H1 (cell line): ENCODE measurements at regions not wholly inside any gene's neighbourhood (a gene's known extent, or its start where the extent isn't known, plus 50 kb on each side); places are given as distances from the start of the nearest gene placed in this dataset.

Source experiments
- CTCF ChIA-PET: fragments of 300-600 bp; sonication (Branson Sonifier 250); formaldehyde crosslinking; loops from one replicate; lab custom pipeline; 2021; ENCODE audit not compliant: partially characterized antibody; lab: Charles Lee
- POLR2A ChIA-PET: fragments of 300-600 bp; sonication (Branson Sonifier 250); formaldehyde crosslinking; loops from one replicate; lab custom pipeline; 2021; ENCODE audit warnings: inconsistent platforms; ENCODE audit not compliant: partially characterized antibody; lab: Charles Lee
- DNase-seq, 2 experiments: peaks; one replicate each; pipeline versions ENCODE4 v3.0.0 to v3.0.0-alpha.2; 2010 to 2022; ENCODE audit warnings: low spot score in 2 of 2, low read depth in 1 of 2, mixed read lengths in 1 of 2
- FAIRE-seq: peaks from 2 replicates; lab custom pipeline; 2011; peaks lifted over from hg19 to GRCh38; lab: Jason Lieb, UNC
- H2AFZ ChIP-seq: 2 replicates; pipeline ENCODE4 v1.8.1; 2012; ENCODE audit warnings: low read length, inconsistent platforms
- H2AK5ac ChIP-seq: 2 replicates; pipeline ENCODE4 v1.6.1; 2013; ENCODE audit warnings: low read depth, low read length
- H2BK120ac ChIP-seq: replicated peaks from 2 replicates; pipeline ENCODE3; 2013; ENCODE audit warnings: low read depth, low read length, inconsistent platforms
- H2BK12ac ChIP-seq: 2 replicates; pipeline ENCODE4 v1.6.1; 2013; ENCODE audit warnings: low read depth, low read length
- H2BK15ac ChIP-seq: 2 replicates; pipeline ENCODE4 v1.6.1; 2013; ENCODE audit warnings: low read length
- H2BK20ac ChIP-seq: 2 replicates; pipeline ENCODE4 v1.6.1; 2013; ENCODE audit warnings: low read length
- H2BK5ac ChIP-seq: 2 replicates; pipeline ENCODE4 v1.6.1; 2013; ENCODE audit warnings: low read depth, low read length
- H3K14ac ChIP-seq: 2 replicates; pipeline ENCODE4 v1.6.1; 2013; ENCODE audit warnings: inconsistent platforms; ENCODE audit not compliant: insufficient read length
- H3K18ac ChIP-seq: 2 replicates; pipeline ENCODE4 v1.6.1; 2013; ENCODE audit warnings: low read length; ENCODE audit errors: extremely low read depth
- H3K23ac ChIP-seq: 2 replicates; pipeline ENCODE4 v1.6.1; 2013; ENCODE audit warnings: inconsistent platforms; ENCODE audit not compliant: insufficient read length
- H3K23me2 ChIP-seq: 2 replicates; pipeline ENCODE4 v1.6.1; 2013; ENCODE audit warnings: low read depth, low read length
- H3K27ac ChIP-seq: 2 replicates; pipeline ENCODE4 v1.6.1; 2011; ENCODE audit warnings: low read depth, low read length, inconsistent platforms
- H3K27me3 ChIP-seq, 4 experiments: replicated peaks in 1 of 4; 1 replicate in 1 of 4; 2 replicates in 3 of 4; pipeline versions ENCODE4 v1.6.1 to v1.8.1; 2011 to 2013; ENCODE audit warnings: low read length in 3 of 4, mild to moderate bottlenecking in 3 of 4, inconsistent platforms in 2 of 4, mixed read lengths in 2 of 4, moderate library complexity in 1 of 4; ENCODE audit not compliant: control insufficient read depth in 3 of 4, insufficient read depth in 3 of 4; ENCODE audit errors: extremely low read depth in 1 of 4
- H3K36me3 ChIP-seq, 4 experiments: 2 replicates each; pipeline versions ENCODE4 v1.6.1 to v1.8.1; 2011 to 2013; ENCODE audit warnings: mild to moderate bottlenecking in 4 of 4, low read length in 3 of 4, moderate library complexity in 2 of 4, control low read depth in 1 of 4, inconsistent platforms in 1 of 4; ENCODE audit not compliant: insufficient read depth in 4 of 4, control insufficient read depth in 2 of 4
- H3K4ac ChIP-seq: replicated peaks from 2 replicates; pipeline ENCODE3; 2013; ENCODE audit warnings: low read length, low read depth, mixed read lengths, inconsistent platforms; ENCODE audit not compliant: insufficient read length
- H3K4me1 ChIP-seq, 4 experiments: replicated peaks in 1 of 4; 1 replicate in 1 of 4; 2 replicates in 3 of 4; pipeline versions ENCODE4 v1.6.1 to v1.8.1; 2011 to 2013; ENCODE audit warnings: low read length in 3 of 4, inconsistent platforms in 2 of 4, mixed read lengths in 1 of 4; ENCODE audit not compliant: insufficient read depth in 4 of 4, control insufficient read depth in 3 of 4
- H3K4me2 ChIP-seq, 2 experiments: 2 replicates each; pipeline versions ENCODE4 v1.6.1 to v1.8.1; 2011 to 2013; ENCODE audit warnings: low read depth in 2 of 2, low read length in 2 of 2, control low read depth in 1 of 2, inconsistent platforms in 1 of 2, mild to moderate bottlenecking in 1 of 2; ENCODE audit not compliant: insufficient read depth in 1 of 2
- H3K4me3 ChIP-seq, 4 experiments: fragments of 200-600, 300-600 bp in 1 of 4; sonication (generic), shearing (Covaris generic), sonication (Bioruptor Twin) in 1 of 4; 2 replicates each; pipeline versions ENCODE4 v1.5.1 to v1.8.1; 2011 to 2016; ENCODE audit warnings: low read length in 4 of 4, low read depth in 3 of 4, control low read depth in 2 of 4, inconsistent platforms in 2 of 4, mild to moderate bottlenecking in 2 of 4, mixed read lengths in 1 of 4, moderate library complexity in 1 of 4; ENCODE audit not compliant: insufficient read depth in 2 of 4; ENCODE audit errors: extremely low read depth in 1 of 4
- H3K56ac ChIP-seq: replicated peaks from 2 replicates; pipeline ENCODE3; 2013; ENCODE audit warnings: low read depth, mild to moderate bottlenecking, mixed read lengths, low read length, inconsistent platforms; ENCODE audit not compliant: insufficient read length
- H3K79me1 ChIP-seq: 2 replicates; pipeline ENCODE4 v1.6.1; 2013; ENCODE audit warnings: low read depth, low read length, control low read depth
- H3K79me2 ChIP-seq, 2 experiments: 2 replicates each; pipeline versions ENCODE4 v1.6.1 to v1.8.1; 2012 to 2013; ENCODE audit warnings: low read length in 2 of 2, mild to moderate bottlenecking in 2 of 2, inconsistent platforms in 1 of 2; ENCODE audit not compliant: insufficient read depth in 2 of 2, control insufficient read depth in 1 of 2
- H3K9ac ChIP-seq, 4 experiments: replicated peaks in 1 of 4; 1 replicate in 1 of 4; 2 replicates in 3 of 4; pipeline versions ENCODE4 v1.6.1 to v1.8.1; 2011 to 2013; ENCODE audit warnings: low read depth in 3 of 4, low read length in 3 of 4, control low read depth in 2 of 4, mild to moderate bottlenecking in 2 of 4, moderate library complexity in 2 of 4, inconsistent platforms in 1 of 4; ENCODE audit errors: extremely low read depth in 1 of 4
- H3K9me3 ChIP-seq, 2 experiments: 2 replicates each; pipeline versions ENCODE4 v1.6.1 to v1.8.1; 2012 to 2013; ENCODE audit warnings: mild to moderate bottlenecking in 2 of 2, moderate library complexity in 2 of 2, control low read depth in 1 of 2, inconsistent platforms in 1 of 2, low read depth in 1 of 2, low read length in 1 of 2, mixed read lengths in 1 of 2; ENCODE audit not compliant: insufficient read depth in 2 of 2
- H4K20me1 ChIP-seq, 2 experiments: replicated peaks in 1 of 2; 2 replicates each; pipeline versions ENCODE3 to v1.8.1; 2011 to 2013; ENCODE audit warnings: inconsistent platforms in 2 of 2, low read length in 2 of 2, mild to moderate bottlenecking in 1 of 2; ENCODE audit not compliant: insufficient read depth in 2 of 2, control insufficient read depth in 1 of 2
- H4K5ac ChIP-seq: 2 replicates; pipeline ENCODE4 v1.6.1; 2013; ENCODE audit warnings: low read length, low read depth, mixed read lengths, inconsistent platforms; ENCODE audit not compliant: insufficient read length
- H4K8ac ChIP-seq: 2 replicates; pipeline ENCODE4 v1.8.0; 2013; ENCODE audit warnings: mild to moderate bottlenecking, moderate library complexity, low read length, inconsistent platforms; ENCODE audit not compliant: insufficient read depth; ENCODE audit errors: extremely low read depth
- H4K91ac ChIP-seq: replicated peaks from 2 replicates; pipeline ENCODE3; 2013; ENCODE audit warnings: low read length, mixed read lengths, inconsistent platforms; ENCODE audit not compliant: insufficient read length
- ATF3 ChIP-seq: IDR thresholded peaks from 2 replicates; pipeline ENCODE4 v1.6.1; 2011; ENCODE audit warnings: low read depth, mild to moderate bottlenecking, low read length; ENCODE audit not compliant: insufficient read depth
- NRF1 ChIP-seq: IDR thresholded peaks from 2 replicates; pipeline ENCODE4 v1.6.1; 2011; ENCODE audit warnings: mild to moderate bottlenecking, low read depth, low read length, improper control_type of control experiment
- SP1 ChIP-seq: IDR thresholded peaks from 2 replicates; pipeline ENCODE4 v1.6.1; 2011; ENCODE audit warnings: low read depth, low read length
- USF2 ChIP-seq: IDR thresholded peaks from 2 replicates; pipeline ENCODE4 v1.6.1; 2011; ENCODE audit warnings: low read length, improper control_type of control experiment
- ZNF274 ChIP-seq: IDR thresholded peaks from 2 replicates; pipeline ENCODE4 v1.7.0; 2012; ENCODE audit warnings: low read length, borderline replicate concordance; ENCODE audit errors: extremely low read depth
- WGBS, 2 experiments: shearing (Covaris generic) in 1 of 2; methylation state at CpG; one replicate each; pipeline versions ENCODE4 v1.1.6 to v1.1.7; 2013 to 2015; ENCODE audit warnings: low lambda C conversion rate in 2 of 2, mixed read lengths in 2 of 2, inconsistent platforms in 1 of 2, low coverage in 1 of 2, missing lambda C conversion rate in 1 of 2; ENCODE audit not compliant: insufficient replicate concordance in 2 of 2, insufficient coverage in 1 of 2, insufficient read length in 1 of 2; ENCODE audit errors: extremely low coverage in 1 of 2, missing lambda C conversion rate in 1 of 2; 5-methylcytosine and 5-hydroxymethylcytosine counted together

- Histone ChIP-seq H4K91ac (no peak overlapping the region), H4K20me1 (no peaks in the 10 kb centered on the region), H3K23ac (no peak overlapping the region), H2BK12ac (no peak overlapping the region), H3K9me3 (no peaks in the 10 kb centered on the region), H3K23me2 (no peaks in the 10 kb centered on the region), H3K4me2 (no peak overlapping the region), H2BK20ac (no peak overlapping the region), H2AFZ (no peak overlapping the region), H4K5ac (no peak overlapping the region), H3K14ac (no peak overlapping the region), H2AK5ac (no peak overlapping the region), H3K79me2 (no peaks in the 10 kb centered on the region), H2BK15ac (no peak overlapping the region), H3K27me3 (no peaks in the 10 kb centered on the region), H3K18ac (no peak overlapping the region), H3K79me1 (no peaks in the 10 kb centered on the region), H3K9ac (no peak overlapping the region), H2BK120ac (no peak overlapping the region), H4K8ac (no peak overlapping the region), H2BK5ac (no peak overlapping the region), H3K27ac (no peak overlapping the region), H3K4ac (no peak overlapping the region), H3K4me1 (peaks cover 0 to 7% (median 4%) of the 10 kb centered on the region in 4 experiments; a peak in 6 of 7 replicates), H3K36me3 (no peaks in the 10 kb centered on the region), H3K4me3 (no peak overlapping the region), H3K56ac (no peak overlapping the region)
- 96% methylated on average over 3 of the region's 3 CpGs; no CpG with 5 or more reads in 1 of the 2 experiments for WGBS, 2 experiments
- ChIA-PET POLR2A (no interaction called here), CTCF (interaction anchor here (1.0 to 1.2 kb wide), 3 partner anchors 11 to 110 kb away, joined by 3 to 4 read pairs (median 3); no protein-coding TSS in a partner anchor)
- DNase-seq, result no peak
- FAIRE-seq, result no peak
- TF ChIP-seq ATF3 (no peak), NRF1 (no peak), ZNF274 (no peak), USF2 (no peak), SP1 (no peak)
These were observed 236.6 kb upstream of the CCDC196 start for GRCh38 chr14:66249544-66249943.
